ENCODE measurements at regions not wholly inside any gene's neighbourhood (a gene's known extent, or its start where the extent isn't known, plus 50 kb on each side); places are given as distances from the start of the nearest gene placed in this dataset.

DNA sequence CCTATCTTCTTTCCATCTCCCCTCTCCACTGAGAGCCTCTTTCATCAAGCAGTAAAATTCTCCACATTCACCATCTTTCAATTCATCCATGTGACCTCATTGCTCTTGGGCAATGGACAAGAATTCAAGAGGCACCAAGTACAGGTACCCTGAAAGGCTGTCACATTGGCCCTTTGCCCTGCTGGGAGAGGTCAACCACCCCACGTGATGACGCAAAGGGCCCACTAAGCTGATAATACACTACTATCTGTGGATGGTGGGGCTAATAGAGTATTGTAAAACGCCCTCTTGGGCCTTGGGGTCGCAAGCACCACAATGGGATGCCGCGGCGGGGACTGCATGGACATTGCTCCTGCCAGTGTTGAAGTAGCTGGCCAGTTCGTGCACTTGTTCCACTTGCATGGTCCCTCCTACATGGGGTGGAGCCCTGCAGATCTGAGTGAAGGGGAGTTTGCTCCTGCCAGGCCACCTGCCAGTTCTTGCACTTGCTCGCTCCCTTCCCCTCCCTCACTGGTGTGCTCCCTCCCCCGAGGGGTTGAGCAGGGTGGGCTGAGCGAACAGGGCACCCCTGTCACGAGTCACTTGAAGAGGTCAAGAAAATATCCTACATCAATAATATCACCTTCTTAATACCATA is 1578.8 kb upstream of the RAG2 start:
- H3K27ac ChIP-seq (ENCODE audit: low read depth in 1 of 2, low read length in 2 of 2) = no peak overlapping the region
- H3K27me3 Mint-ChIP-seq (ENCODE audit: low read depth in 3 of 3) = peaks cover 0 to 1% (median 0%) of the 10 kb centered on the region in 3 donors
- H3K9me3 Mint-ChIP-seq = peaks cover 0 to 11% (median 5%) of the 10 kb centered on the region in 7 donors
- peak overlapping the region in 1 of 7 donors; percentile 30 for H3K27ac Mint-ChIP-seq
- TF ChIP-seq, protein P1, sequence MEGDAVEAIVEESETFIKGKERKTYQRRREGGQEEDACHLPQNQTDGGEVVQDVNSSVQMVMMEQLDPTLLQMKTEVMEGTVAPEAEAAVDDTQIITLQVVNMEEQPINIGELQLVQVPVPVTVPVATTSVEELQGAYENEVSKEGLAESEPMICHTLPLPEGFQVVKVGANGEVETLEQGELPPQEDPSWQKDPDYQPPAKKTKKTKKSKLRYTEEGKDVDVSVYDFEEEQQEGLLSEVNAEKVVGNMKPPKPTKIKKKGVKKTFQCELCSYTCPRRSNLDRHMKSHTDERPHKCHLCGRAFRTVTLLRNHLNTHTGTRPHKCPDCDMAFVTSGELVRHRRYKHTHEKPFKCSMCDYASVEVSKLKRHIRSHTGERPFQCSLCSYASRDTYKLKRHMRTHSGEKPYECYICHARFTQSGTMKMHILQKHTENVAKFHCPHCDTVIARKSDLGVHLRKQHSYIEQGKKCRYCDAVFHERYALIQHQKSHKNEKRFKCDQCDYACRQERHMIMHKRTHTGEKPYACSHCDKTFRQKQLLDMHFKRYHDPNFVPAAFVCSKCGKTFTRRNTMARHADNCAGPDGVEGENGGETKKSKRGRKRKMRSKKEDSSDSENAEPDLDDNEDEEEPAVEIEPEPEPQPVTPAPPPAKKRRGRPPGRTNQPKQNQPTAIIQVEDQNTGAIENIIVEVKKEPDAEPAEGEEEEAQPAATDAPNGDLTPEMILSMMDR (IDR thresholded peaks at IDR 0.05) = no peak
- H3K4me1 Mint-ChIP-seq = no peaks in the 10 kb centered on the region
- no peak for DNase-seq
- no peaks in the 10 kb centered on the region for H3K27me3 ChIP-seq (ENCODE audit: control insufficient read depth in 2 of 2, insufficient read depth in 2 of 2, low read length in 2 of 2)
- no peaks in the 10 kb centered on the region for H4K20me1 ChIP-seq (ENCODE audit: insufficient read depth, low read length)
- H3K4me3 ChIP-seq (replicated peaks in 1 of 3; ENCODE audit: low read depth in 2 of 3, low read length in 3 of 3) = no peak overlapping the region
- WGBS (ENCODE audit: insufficient coverage) = 93% methylated on average over 8 of the region's 12 CpGs
- H3K4me1 ChIP-seq (ENCODE audit: control insufficient read depth in 1 of 2, insufficient read depth in 2 of 2, low read length in 2 of 2) = no peaks in the 10 kb centered on the region
- H3K36me3 Mint-ChIP-seq = no peaks in the 10 kb centered on the region
- H3K9ac ChIP-seq (ENCODE audit: insufficient read depth, low read length, poor library complexity, severe bottlenecking) = no peak overlapping the region
- no peaks in the 10 kb centered on the region for H3K36me3 ChIP-seq (replicated peaks in 1 of 2; ENCODE audit: control insufficient read depth in 1 of 2, insufficient read depth in 2 of 2, low read length in 2 of 2)
- no peak overlapping the region for H3K4me2 ChIP-seq (replicated peaks; ENCODE audit: extremely low read depth, low read length, poor library complexity, severe bottlenecking)
- no peak overlapping the region for H3K4me3 Mint-ChIP-seq
- H3K9me3 ChIP-seq (replicated peaks in 1 of 2; ENCODE audit: control insufficient read depth in 1 of 2, insufficient read depth in 1 of 2, low read length in 2 of 2) = peaks cover 0 to 4% of the 10 kb centered on the region in 2 donors
- H2AFZ ChIP-seq (ENCODE audit: insufficient read depth, low read depth, low read length, poor library complexity, severe bottlenecking) = no peak overlapping the region
- H3K79me2 ChIP-seq (ENCODE audit: insufficient read depth, low read length) = no peaks in the 10 kb centered on the region
- intact Hi-C loops (cut with micrococcal nuclease) = no loop called here

DNA sequence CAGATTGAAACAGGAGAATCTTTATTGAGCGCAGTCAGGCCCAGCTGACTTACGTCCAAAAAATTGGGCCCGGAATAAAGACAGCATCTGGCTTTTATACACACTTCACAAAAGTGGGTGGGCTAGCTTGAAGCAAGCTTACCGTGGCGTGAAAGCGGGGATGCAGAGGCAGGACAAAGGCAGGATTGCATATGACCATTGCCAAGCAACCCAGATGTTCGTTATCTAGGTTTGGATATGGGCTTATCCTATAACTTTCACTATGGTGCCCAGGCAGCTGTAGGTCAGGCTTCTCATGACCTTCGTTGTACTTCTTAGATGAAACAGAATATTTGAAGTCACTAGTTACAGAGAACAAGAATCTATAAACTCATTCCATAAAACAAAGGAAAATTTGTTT is 1575.6 kb upstream of the RAG2 start:
- Histone ChIP-seq H4K20me1 (ENCODE audit: insufficient read depth, low read length) (no peaks in the 10 kb centered on the region), H3K4me3 (replicated peaks in 1 of 3; ENCODE audit: low read depth in 2 of 3, low read length in 3 of 3) (no peak overlapping the region), H3K9ac (ENCODE audit: insufficient read depth, low read length, poor library complexity, severe bottlenecking) (no peak overlapping the region), H3K79me2 (ENCODE audit: insufficient read depth, low read length) (no peaks in the 10 kb centered on the region), H3K36me3 (replicated peaks in 1 of 2; ENCODE audit: control insufficient read depth in 1 of 2, insufficient read depth in 2 of 2, low read length in 2 of 2) (no peaks in the 10 kb centered on the region), H3K4me1 (ENCODE audit: control insufficient read depth in 1 of 2, insufficient read depth in 2 of 2, low read length in 2 of 2) (no peaks in the 10 kb centered on the region), H2AFZ (ENCODE audit: insufficient read depth, low read depth, low read length, poor library complexity, severe bottlenecking) (no peak overlapping the region), H3K4me2 (replicated peaks; ENCODE audit: extremely low read depth, low read length, poor library complexity, severe bottlenecking) (no peak overlapping the region), H3K27me3 (ENCODE audit: control insufficient read depth in 2 of 2, insufficient read depth in 2 of 2, low read length in 2 of 2) (no peaks in the 10 kb centered on the region), H3K9me3 (replicated peaks in 1 of 2; ENCODE audit: control insufficient read depth in 1 of 2, insufficient read depth in 1 of 2, low read length in 2 of 2) (peaks cover 0 to 4% of the 10 kb centered on the region in 2 donors), H3K27ac (ENCODE audit: low read depth in 1 of 2, low read length in 2 of 2) (no peak overlapping the region)
- no peak for DNase-seq
- TF ChIP-seq, protein P1 (IDR thresholded peaks at IDR 0.05) = no peak
- no peak overlapping the region for H3K4me3 Mint-ChIP-seq
- no peaks in the 10 kb centered on the region for H3K36me3 Mint-ChIP-seq
- H3K9me3 Mint-ChIP-seq = peaks cover 0 to 11% (median 5%) of the 10 kb centered on the region in 7 donors
- intact Hi-C loops (cut with micrococcal nuclease) = no loop called here
- no peak overlapping the region for H3K27ac Mint-ChIP-seq
- H3K4me1 Mint-ChIP-seq = no peaks in the 10 kb centered on the region
- peaks cover 0 to 3% (median 0%) of the 10 kb centered on the region in 3 donors for H3K27me3 Mint-ChIP-seq (ENCODE audit: low read depth in 3 of 3)
- 100% methylated on average over 1 of the region's 8 CpGs for WGBS (ENCODE audit: insufficient coverage)
